Activated CD8-positive, alpha-beta memory T cell treated with anti-CD3 and anti-CD28 coated beads, Interleukin-2, amount 50 U/mL, for 4 hours (primary cell): ENCODE measurements at regions not wholly inside any gene's neighbourhood (a gene's known extent, or its start where the extent isn't known, plus 50 kb on each side); places are given as distances from the start of the nearest gene placed in this dataset.

ENCODE experiments used
- DNase-seq: peaks from one replicate; pipeline ENCODE4 v3.0.0-alpha.2; 2020

DNA sequence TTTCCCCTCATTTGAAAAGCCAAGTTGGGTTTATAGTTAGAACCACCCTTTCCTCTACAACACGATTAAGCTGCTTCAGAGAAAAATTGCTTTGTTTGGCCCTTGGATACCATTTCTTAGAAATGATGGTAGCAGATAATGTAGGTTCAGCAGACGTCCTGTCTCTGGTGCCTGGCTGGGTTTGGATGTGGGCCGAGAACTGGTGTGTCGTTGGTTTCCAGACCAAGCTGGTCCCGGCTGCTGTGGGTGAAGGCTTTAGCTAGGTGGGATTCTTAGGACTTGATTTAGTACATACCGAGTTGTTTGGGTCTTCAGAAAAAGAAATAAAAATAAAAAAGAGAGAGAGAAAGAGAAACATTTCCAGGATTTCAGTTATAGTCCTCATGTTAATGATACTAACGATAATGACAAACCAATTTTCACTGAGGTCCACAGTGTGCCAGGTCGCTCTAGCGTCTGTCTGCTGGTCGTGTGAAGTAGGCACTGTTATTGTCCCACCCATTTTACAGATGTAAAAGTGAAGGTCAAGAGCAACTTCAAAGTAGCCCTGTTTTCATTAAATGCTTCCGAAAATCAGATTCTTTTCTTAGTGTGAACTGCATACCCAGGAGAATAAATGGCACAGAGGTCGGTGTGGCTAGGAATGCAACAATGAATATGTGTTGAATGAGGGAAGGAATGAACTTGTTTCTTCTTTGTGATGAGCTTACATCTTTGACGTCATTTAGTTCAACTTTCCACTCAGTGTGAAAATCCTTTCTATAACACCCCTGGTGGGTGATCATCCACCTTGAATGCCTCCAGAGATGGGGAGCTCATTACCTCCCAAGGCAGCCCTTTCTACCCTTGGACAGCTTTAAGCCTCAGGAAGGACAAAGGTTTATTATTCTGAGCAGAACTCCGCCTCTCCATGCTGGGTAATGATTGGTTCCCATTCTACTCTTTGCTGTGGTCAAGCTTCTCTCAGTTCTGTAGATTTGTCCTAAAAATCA, 115.9 kb downstream of the INHBB start:
- DNase-seq = no peak

GRCh38 chr2:120463527-120463926, 117.6 kb downstream of the INHBB start:
- DNase-seq = no peak

GRCh38 chr2:120463996-120464395, 118.1 kb downstream of the INHBB start:
- DNase-seq = no peak

GRCh38 chr2:120464448-120464931, 118.6 kb downstream of the INHBB start:
- DNase-seq = no peak

DNA sequence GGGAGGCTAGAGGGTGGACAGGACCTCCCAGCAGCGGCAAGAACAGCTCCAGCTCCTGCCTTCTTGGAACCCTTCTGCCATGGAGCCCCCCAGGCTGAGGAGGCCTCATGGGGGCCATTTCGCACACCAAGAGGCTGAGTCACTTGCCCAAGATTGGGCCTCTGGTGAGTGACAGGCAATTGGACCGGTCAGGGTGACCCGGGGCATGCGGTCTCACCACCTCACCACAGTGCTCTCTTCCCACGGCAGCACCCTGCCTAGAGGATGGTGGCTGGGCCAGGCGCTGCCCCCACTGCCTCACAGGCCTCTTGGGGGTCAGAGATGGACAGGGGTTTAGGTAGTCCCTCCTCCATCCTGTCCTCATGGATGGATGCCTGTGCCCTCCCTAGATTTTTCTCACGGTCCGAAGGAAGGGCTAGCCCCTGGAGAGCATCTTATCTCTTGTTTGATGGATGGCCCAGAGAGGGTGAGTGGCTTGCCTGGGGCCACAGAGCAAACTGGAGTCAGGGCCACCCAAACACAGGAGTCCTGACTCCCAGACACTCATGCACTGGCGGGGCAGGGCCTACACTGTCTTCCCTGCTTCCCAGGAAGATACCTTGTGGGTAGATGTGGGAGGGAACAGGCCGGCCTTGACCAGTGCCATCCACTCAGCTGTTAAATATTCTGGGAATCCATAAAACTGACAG, 119.2 kb downstream of the INHBB start:
- no peak for DNase-seq

DNA sequence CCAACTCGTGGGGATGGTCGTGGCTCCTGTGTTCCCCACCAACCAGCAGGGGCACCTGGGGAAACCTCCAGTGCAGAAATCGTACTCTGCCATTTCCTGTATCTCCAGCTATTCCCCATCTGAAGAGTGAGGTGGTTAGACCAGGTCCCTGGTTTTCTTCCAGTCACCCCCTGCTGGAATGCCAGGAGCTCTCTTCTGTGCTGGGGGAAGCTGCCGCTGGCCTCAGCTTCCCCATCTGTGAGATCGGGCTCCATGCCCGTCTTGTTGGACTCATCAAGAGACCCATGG, 119.7 kb downstream of the INHBB start:
- no peak for DNase-seq

DNA sequence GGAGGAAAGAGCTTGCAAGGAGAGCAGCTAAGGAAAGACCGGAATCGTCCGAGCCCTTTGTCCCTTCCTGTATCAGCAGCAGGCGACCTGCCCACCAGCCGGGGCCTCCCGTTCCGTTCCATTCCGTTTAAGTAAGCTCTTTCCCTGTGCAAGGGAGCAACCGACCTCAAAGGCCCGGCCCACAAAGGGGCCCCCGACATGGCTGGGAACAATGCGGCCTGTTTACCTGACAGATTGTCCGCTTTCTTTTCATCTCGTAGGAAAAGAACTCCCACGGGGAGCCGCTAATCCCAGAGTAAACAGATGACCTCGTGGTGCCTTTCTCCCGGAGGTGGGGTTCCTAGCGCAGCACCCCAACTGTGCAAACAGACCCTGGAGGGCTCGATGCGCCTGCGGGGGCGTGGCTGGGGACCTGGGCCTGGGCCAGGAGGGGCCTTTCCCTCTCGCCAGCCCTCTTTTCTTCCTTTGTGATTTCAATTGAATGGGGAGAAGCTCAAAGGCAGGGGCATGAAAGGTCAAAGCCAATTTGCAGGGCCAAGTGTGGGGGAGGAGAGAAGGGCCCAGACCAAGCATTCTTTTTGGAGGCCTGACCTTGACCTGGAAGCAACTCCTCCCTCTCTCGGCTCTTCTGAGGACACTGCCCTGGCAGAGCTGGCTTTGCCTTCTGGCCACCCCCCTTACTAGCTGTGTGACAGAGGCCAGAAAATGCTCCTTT, 120.2 kb downstream of the INHBB start:
- DNase-seq = no peak

- no peak for DNase-seq
Observed at GRCh38 chr2:120466704-120467054, 120.7 kb downstream of the INHBB start.

GRCh38 chr2:120468136-120468535, 122.2 kb downstream of the INHBB start:
- no peak for DNase-seq

- no peak for DNase-seq
Observed at GRCh38 chr2:120469426-120469825, 123.5 kb downstream of the INHBB start.

GRCh38 chr2:120470041-120470965, 124.4 kb downstream of the INHBB start:
- no peak for DNase-seq

DNA sequence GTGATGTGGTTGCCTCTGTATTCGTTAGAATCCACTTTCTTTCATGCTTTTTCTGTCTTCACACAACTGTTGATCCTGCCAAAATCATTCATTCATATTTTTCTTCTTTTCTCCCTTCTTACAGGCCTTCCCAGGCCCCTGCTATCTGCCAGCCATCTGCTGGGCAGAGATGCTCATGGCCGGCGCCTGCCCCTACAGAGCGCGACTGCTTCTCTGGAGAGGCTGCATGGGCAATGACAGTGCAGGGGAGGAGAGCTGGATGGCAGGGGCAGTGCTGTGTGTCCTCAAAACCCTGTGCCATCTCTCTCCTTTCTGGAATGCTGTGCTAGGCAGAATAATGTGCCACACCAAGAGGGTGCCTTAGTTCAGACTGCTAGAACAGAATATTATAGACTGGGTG, 125.2 kb downstream of the INHBB start:
- no peak for DNase-seq

DNA sequence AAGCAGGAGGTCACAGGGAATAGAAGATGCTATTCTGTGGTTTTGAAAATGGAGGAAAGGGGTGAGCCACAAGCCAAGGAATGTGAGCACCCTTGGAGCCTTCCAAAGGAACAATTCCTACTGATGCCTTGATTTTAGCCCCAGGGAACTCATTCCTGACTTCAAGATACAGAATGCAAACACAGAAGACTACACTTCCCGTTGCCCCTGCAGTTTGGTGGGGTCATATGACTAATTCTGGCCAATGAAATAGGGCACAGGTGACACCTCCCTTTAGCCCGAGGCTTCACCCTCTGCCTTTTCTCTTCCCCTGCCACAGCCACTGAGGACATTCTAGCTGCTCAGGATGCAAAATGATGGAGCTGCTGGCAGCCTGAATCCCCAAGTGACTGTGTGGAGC, 126.1 kb downstream of the INHBB start:
- no peak for DNase-seq

DNA sequence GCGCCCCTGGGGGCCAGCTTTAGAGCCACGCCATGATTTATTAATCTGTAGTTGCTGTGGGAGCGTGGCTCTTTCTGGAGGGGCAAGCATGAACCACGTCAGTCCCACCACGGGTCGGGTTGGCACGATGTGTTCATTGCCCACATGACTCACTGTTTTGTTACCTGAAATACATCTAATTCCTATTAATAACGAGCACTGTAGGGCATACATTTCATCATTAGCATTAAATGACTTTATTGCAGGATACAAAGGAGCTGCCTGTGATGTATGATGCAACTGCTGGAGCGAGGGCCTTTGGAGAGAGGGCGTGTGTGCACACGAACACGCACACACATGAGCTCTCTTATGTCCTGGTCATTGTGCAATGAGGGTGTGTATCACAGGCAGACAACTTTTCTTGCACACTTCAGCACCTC, 127.0 kb downstream of the INHBB start:
- DNase-seq = no peak

DNA sequence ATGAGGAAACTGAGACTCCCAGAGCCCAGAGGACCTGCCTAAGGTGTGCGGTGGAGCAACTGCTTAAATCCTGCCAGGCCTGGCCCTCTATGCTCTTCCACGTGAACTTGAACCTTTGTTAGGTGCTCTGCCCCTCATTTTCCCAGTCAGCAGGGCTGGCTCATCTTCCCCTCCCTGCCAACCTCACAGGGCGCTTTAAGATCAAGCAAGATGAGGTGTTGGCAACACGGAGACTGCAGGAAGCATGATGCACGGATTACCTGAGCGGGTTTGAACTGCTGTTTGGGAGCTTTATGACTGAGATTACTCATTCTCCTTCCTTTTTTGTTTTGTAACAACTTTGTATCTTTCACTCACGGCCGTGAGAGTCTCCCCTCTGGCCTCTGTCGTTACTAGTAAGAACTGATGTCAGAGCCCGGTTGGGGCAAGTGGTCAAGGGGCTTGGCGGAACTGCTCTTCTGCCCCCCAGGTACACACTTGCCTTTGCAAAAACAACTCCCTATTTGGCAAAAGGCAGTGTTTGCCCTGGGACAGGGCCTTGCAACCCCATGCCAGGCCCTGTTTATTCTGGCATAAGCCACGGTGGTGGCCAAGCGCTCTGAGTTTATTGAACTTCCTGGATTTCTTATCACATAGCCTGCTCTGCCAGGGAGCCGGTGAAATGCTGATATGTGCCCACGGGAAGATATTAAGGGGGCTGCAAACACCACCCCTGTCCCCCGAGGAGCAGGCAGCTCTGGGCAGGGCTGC, 127.8 kb downstream of the INHBB start:
- no peak for DNase-seq

DNA sequence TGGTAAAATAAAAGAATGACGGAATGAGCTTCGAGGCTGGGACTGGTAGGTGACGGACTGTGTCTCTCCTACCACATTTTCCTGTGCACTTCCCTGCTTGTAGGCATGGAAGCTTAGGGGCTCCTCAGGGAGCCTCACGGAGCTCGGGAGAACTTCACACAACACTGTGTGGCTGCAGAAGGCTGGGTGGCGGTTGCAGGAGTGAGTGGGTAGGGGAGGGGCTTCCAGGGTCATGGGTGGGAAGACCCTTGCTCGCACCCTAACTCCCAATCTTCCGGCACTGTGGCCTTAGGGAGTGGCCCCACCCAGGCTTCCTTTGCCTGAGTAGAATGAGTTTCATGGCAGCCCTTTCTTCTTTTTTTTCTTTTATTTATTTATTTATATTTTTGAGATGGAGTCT, 128.6 kb downstream of the INHBB start:
- DNase-seq = no peak

DNA sequence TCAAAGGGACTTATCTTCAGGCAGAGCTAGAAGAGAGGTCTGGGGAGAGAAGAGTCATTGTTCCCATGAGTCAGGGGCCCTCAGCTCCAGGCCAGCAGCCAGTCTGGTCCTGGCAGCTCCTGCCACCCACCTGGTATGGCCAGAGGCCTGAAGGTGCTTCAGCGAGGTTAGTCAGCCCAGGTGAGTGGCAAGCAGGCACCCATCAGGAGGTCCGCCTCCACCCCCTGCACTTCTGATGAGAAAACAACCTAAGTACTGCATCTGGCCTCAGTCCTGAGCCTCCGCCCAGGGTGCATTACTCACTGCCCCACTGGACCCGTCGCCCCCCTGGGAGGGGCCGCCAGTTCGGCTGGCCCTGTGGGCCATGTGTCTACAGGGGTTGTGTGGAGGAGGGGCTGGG, 130.2 kb downstream of the INHBB start:
- DNase-seq = no peak

- DNase-seq = no peak
Observed at GRCh38 chr2:120477198-120477597, 131.3 kb downstream of the INHBB start.

DNA sequence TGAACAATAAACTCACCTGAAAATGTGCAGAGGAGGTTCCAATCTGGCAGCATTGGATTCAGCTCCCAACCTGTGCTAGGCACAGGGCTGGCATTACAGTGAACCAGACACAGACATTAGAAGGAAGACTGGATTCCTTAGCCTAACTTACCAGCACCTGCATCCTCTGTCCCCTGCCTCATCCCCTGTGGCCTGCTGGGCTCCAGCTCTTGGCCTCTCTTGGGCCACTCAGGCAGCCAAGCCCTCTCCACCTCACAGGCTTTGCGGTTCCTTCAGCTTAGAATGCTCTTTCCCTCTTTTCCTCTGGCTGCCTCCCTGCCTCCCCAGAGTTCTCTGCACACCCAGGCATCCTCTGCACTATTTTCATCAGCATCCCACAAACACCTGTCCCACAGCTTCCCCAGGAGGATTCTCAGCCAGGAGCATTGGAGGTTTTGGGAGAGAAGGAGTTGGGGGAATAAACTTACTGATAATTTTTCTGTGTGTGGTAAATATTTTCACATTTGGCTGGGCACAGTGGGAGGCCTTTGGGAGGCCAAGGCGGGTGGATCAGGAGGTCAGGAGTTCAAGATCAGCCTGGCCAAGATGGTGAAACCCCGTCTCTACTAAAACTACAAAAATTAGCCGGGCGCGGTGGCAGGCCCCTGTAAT, 132.0 kb downstream of the INHBB start:
- DNase-seq = no peak

DNA sequence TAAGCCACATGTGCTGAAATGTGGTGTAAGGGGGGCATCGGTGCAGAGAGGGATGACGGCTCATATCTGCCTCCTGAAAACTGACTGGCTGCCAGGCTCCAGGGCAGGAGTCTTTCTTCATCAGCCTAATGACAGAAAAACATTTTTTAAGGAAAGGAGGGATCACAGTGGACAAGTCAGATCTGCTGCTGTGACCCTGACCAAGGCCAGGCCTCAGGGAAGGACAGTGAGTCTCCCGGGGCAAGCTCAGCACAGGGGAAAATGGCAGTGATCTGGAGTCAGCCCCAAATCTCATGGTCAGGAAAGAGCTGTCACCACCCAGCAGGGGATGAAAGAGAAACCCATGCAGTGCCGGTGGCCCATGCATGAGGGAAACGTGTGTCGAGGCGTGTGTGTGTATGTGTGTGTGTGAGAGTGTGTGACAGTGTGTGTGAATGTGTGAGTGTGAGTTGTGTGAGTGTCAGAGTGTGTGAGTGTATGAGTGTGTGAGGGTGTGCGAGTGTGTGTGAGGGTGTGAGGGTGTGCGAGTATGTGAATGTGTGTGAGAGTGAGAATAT, 134.5 kb downstream of the INHBB start:
- no peak for DNase-seq

DNA sequence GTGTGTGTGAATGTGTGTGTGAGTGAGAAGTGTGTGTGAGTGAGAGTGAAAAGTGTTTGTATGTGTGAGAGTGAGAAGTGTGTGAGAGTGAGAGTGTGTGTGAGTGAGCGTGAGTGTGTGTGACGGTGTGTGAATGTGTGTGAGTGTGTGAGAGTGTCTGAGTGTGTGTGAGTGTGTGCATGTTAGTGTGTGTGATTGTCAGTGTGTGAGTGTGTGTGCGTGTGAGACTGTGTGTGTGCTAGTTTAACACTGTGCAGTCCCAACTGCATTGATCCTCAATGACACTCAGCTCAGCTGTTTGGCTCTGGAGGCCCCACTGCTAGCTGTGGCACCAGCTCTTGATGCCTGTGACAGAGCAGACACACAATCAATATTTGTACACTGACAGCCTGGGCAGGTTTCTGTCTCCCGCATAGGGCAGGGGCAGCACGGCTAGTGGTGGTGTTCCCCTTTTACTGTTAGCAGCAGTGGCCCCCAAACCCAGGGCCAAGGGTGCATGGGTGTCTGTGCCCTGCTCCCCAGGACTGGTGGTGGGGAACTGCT, 135.0 kb downstream of the INHBB start:
- DNase-seq = no peak
